ENCODE measurements at regions not wholly inside any gene's neighbourhood (a gene's known extent, or its start where the extent isn't known, plus 50 kb on each side); places are given as distances from the start of the nearest gene placed in this dataset.

GRCh38 chr5:173704615-173705511 lies 88.4 kb upstream of the BOD1 start:
- TF ChIP-seq GATA3 (IDR thresholded peaks at IDR 0.05; ENCODE audit: low read depth, low read length) (no peak), GATA2 (IDR thresholded peaks at IDR 0.05; ENCODE audit: low read depth, low read length) (no peak)

DNA sequence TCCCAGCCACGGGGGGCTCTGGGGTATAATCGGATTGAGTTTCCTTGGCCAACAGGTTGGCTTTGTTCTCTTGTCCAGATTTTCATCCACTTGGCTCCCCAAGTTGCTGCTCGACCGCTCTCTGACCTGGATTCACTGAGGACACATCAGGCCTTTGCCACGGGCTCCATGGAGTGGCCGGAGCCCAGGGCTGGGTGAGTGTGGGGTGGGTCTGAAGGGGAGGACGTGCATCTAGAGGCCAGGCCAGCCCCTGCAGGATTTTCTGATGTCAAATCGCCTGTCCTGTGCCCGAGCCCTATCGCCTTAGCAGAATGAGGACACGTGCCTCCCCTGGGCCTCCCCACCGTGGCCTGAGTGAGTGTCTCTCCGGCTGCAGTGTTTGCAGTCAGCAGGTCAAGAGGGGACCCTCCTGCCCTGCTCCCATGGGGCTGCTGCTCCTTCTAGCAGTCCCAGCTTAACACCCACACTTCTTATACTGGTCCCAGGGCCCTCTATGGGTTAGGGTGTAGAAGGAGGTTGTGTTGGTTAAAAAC lies 89.1 kb upstream of the BOD1 start:
- TF ChIP-seq GATA2 (IDR thresholded peaks at IDR 0.05; ENCODE audit: low read depth, low read length) (no peak), GATA3 (IDR thresholded peaks at IDR 0.05; ENCODE audit: low read depth, low read length) (no peak)

GRCh38 chr5:173706700-173707099 lies 90.2 kb upstream of the BOD1 start:
- TF ChIP-seq GATA2 (IDR thresholded peaks at IDR 0.05; ENCODE audit: low read depth, low read length) (no peak), GATA3 (IDR thresholded peaks at IDR 0.05; ENCODE audit: low read depth, low read length) (no peak)

GRCh38 chr5:173707392-173707791 lies 90.9 kb upstream of the BOD1 start:
- TF ChIP-seq GATA2 (IDR thresholded peaks at IDR 0.05; ENCODE audit: low read depth, low read length): peak; percentile 72
- no peak for TF ChIP-seq GATA3 (IDR thresholded peaks at IDR 0.05; ENCODE audit: low read depth, low read length)

DNA sequence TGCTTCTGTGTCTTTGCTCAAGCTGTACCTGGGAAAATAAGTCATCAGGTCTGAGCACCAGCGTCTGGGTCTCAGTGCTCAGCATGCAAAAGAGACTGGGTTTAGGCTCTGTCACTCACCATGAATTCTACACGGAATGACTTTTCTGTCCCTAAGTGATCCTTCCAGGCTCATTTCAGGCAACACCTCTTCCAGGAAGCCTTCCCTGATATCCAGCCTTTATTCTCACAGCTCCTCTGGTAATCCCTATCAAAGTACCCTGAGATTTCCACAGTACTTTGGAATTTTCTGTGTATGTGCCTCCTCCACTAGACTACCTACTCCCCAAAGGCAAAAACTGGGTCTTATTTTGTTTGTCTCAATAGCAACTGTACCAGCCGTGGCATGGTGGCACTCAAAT lies 92.7 kb upstream of the BOD1 start:
- TF ChIP-seq GATA2 (IDR thresholded peaks at IDR 0.05; ENCODE audit: low read depth, low read length): no peak
- no peak for TF ChIP-seq GATA3 (IDR thresholded peaks at IDR 0.05; ENCODE audit: low read depth, low read length)

DNA sequence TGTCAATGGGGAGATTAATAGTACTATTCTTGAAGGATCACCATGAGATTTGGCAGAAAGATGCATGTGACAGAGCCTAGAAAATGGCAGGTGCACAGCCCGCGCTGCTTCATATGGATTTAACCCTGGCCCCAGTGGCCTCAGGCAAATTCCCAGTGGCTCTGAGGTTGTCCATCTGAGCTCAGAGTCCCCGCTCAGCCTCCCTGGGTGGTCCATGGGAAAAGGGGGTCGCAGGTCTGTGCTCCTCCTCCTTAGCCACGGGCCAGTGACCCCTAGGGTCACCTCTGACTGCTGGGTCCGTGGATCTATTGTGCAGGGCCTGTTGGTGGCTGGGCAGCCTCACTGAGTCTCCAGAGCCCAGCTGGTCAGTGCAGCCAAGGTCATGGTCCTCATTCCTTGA lies 93.3 kb upstream of the BOD1 start:
- TF ChIP-seq GATA3 (IDR thresholded peaks at IDR 0.05; ENCODE audit: low read depth, low read length): no peak
- TF ChIP-seq GATA2 (IDR thresholded peaks at IDR 0.05; ENCODE audit: low read depth, low read length): no peak

- TF ChIP-seq GATA3 (IDR thresholded peaks at IDR 0.05; ENCODE audit: low read depth, low read length) (no peak), GATA2 (IDR thresholded peaks at IDR 0.05; ENCODE audit: low read depth, low read length) (no peak)
Measured at GRCh38 chr5:173710528-173710927, 94.1 kb upstream of the BOD1 start.

DNA sequence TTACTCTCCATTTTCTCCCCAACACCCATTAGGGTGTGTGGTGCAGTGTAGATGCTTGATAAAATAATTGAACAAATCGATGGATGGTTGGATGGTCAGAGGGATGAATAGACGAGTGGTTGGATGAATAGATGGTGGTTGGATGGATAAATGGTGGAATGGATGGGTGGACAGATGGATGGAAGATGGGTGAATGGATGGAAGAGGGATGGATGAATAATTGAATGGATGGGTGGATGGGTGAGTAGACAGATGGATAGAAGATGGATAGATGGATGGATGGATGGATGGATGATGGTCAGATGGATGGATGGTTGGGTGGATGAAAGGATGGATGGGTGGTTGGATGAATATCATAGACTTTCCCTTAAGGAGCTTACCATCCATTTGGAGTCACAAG lies 95.0 kb upstream of the BOD1 start:
- TF ChIP-seq GATA2 (IDR thresholded peaks at IDR 0.05; ENCODE audit: low read depth, low read length) (no peak), GATA3 (IDR thresholded peaks at IDR 0.05; ENCODE audit: low read depth, low read length) (no peak)

- TF ChIP-seq GATA3 (IDR thresholded peaks at IDR 0.05; ENCODE audit: low read depth, low read length) (no peak), GATA2 (IDR thresholded peaks at IDR 0.05; ENCODE audit: low read depth, low read length) (no peak)
Measured at GRCh38 chr5:173712609-173713175, 96.2 kb upstream of the BOD1 start.

GRCh38 chr5:173714551-173715428 lies 98.3 kb upstream of the BOD1 start:
- TF ChIP-seq GATA2 (IDR thresholded peaks at IDR 0.05; ENCODE audit: low read depth, low read length): no peak
- TF ChIP-seq GATA3 (IDR thresholded peaks at IDR 0.05; ENCODE audit: low read depth, low read length): no peak

DNA sequence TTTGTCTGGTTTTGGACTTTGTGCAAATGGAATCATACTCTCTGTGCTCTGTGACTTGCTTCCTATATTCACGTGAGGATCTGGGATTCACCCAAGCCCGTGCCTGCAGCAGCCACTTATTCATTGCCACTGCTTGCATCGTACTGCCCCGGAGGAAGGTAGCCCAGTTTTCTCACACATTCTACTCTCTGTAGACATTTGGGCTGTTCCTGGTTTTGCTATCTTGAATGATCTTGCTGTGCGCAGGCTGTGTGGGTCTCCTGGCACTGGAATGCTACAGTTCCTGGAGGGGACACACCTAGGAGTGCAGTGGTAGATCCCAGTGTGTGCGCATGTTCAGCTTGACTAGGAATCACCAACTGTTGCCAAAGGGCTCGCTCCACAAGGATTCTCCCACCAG lies 99.2 kb upstream of the BOD1 start:
- TF ChIP-seq GATA3 (IDR thresholded peaks at IDR 0.05; ENCODE audit: low read depth, low read length) (no peak), GATA2 (IDR thresholded peaks at IDR 0.05; ENCODE audit: low read depth, low read length) (peak; percentile 83)

- TF ChIP-seq GATA2 (IDR thresholded peaks at IDR 0.05; ENCODE audit: low read depth, low read length) (no peak), GATA3 (IDR thresholded peaks at IDR 0.05; ENCODE audit: low read depth, low read length) (no peak)
Measured at GRCh38 chr5:173716058-173716682, 99.7 kb upstream of the BOD1 start.

DNA sequence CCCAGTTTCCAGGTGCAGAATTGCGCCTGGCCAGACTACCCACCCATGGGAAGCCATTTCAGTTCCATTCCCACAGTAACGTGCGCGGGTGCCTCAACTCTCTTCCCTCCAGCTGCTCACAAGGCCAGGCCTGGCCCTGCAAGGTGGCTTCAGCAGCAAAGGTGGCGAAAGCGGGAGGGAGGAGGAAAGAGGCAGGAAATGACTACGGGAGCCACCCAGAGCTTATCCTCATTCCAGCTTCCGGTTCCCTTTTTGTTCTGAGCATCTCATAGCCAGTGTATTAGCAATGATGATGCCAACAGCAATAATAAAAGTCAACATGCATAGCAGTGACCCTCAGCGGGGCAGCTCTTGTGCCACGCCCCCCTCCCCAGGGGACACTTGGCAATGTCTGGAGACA lies 101.5 kb upstream of the BOD1 start:
- no peak for TF ChIP-seq GATA3 (IDR thresholded peaks at IDR 0.05; ENCODE audit: low read depth, low read length)
- no peak for TF ChIP-seq GATA2 (IDR thresholded peaks at IDR 0.05; ENCODE audit: low read depth, low read length)

DNA sequence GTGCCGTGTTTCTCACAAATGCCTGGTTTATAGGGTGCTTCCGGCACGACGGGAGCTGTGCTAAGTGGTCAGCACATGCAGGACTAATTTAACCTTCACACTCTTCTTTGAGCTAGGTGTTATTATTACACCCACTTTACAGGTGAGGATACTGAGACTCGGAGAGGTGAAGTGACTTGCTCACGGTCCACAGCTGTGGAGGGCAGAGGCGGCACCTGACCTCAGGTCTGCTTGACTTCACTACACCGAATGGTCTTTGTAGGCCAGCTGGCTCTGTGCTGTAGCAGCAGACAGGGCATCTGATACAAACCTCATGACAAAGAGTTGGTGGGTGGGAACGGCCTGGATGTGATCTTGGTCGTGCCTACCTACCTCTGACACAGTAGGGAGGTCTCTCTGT lies 102.0 kb upstream of the BOD1 start:
- TF ChIP-seq GATA2 (IDR thresholded peaks at IDR 0.05; ENCODE audit: low read depth, low read length) (no peak), GATA3 (IDR thresholded peaks at IDR 0.05; ENCODE audit: low read depth, low read length) (no peak)
